Smooth muscle cell (in vitro differentiated cells): ENCODE measurements at regions not wholly inside any gene's neighbourhood (a gene's known extent, or its start where the extent isn't known, plus 50 kb on each side); places are given as distances from the start of the nearest gene placed in this dataset.

Experiments
- DNase-seq: peaks from one replicate; lab custom pipeline; 2025; ENCODE audit not compliant: unreplicated experiment; lab: John Stamatoyannopoulos, UW
- H2AFZ ChIP-seq: fragments of 200-600 bp; sonication (generic); 2 replicates; pipeline ENCODE4 v1.6.0; 2016; ENCODE audit warnings: antibody characterized with exemption, low read depth, mild to moderate bottlenecking
- H3F3A ChIP-seq: fragments of 200-600 bp; sonication (generic); 2 replicates; pipeline ENCODE4 v1.6.0; 2017; ENCODE audit warnings: antibody characterized with exemption, low read depth
- H3K27ac ChIP-seq: fragments of 200-600 bp; sonication (generic); 2 replicates; pipeline ENCODE4 v1.5.1; 2016; ENCODE audit warnings: low read depth, mild to moderate bottlenecking
- H3K27me3 ChIP-seq: fragments of 200-600 bp; sonication (generic); 2 replicates; pipeline ENCODE4 v1.6.1; 2016; ENCODE audit warnings: low read depth, mild to moderate bottlenecking
- H3K36me3 ChIP-seq: fragments of 200-600 bp; sonication (generic); 2 replicates; pipeline ENCODE4 v1.5.1; 2016; ENCODE audit warnings: low read depth
- H3K4me1 ChIP-seq: fragments of 200-600 bp; sonication (generic); 2 replicates; pipeline ENCODE4 v1.5.1; 2016; ENCODE audit warnings: low read depth
- H3K4me2 ChIP-seq: fragments of 200-600 bp; sonication (generic); 2 replicates; pipeline ENCODE4 v1.6.0; 2016; ENCODE audit warnings: mild to moderate bottlenecking
- H3K4me3 ChIP-seq: fragments of 200-600 bp; sonication (generic); 2 replicates; pipeline ENCODE4 v1.5.1; 2016; ENCODE audit warnings: mild to moderate bottlenecking
- H3K79me2 ChIP-seq: fragments of 200-600 bp; sonication (generic); 2 replicates; pipeline ENCODE4 v1.6.0; 2016; ENCODE audit warnings: low read depth, mild to moderate bottlenecking
- H3K9ac ChIP-seq: fragments of 200-600 bp; sonication (generic); 2 replicates; pipeline ENCODE4 v1.6.0; 2016; ENCODE audit warnings: low read depth
- H3K9me3 ChIP-seq: fragments of 200-600 bp; sonication (generic); replicated peaks from 2 replicates; pipeline ENCODE4 v1.5.1; 2016; ENCODE audit warnings: low read depth
- H4K20me1 ChIP-seq: fragments of 200-600 bp; sonication (generic); 2 replicates; pipeline ENCODE4 v1.6.0; 2016; ENCODE audit warnings: low read depth
- CTCF ChIP-seq: fragments of 200-600 bp; sonication (generic); IDR thresholded peaks from 2 replicates; pipeline ENCODE4 v1.5.1; 2017; ENCODE audit warnings: borderline replicate concordance, mild to moderate bottlenecking, antibody characterized with exemption; ENCODE audit not compliant: insufficient read depth, poor library complexity, severe bottlenecking
- WGBS: methylation state at CpG from one replicate; pipeline ENCODE4 v1.1.7; 2016; ENCODE audit warnings: low lambda C conversion rate; 5-methylcytosine and 5-hydroxymethylcytosine counted together

GRCh38 chr18:57211776-57212175 lies 64.9 kb downstream of the BOD1L2 start:
- no peaks in the 10 kb centered on the region for H4K20me1 ChIP-seq
- no peak for DNase-seq
- TF ChIP-seq CTCF: no peak
- no peaks in the 10 kb centered on the region for H3K79me2 ChIP-seq
- H3K9me3 ChIP-seq: no peaks in the 10 kb centered on the region
- H3K4me1 ChIP-seq: peaks cover 15% of the 10 kb centered on the region
- 88% methylated on average over 1 of the region's 1 CpG for WGBS
- no peak overlapping the region for H2AFZ ChIP-seq
- H3K27me3 ChIP-seq: no peaks in the 10 kb centered on the region
- H3K4me2 ChIP-seq: no peak overlapping the region
- H3K36me3 ChIP-seq: no peaks in the 10 kb centered on the region
- no peak overlapping the region for H3K9ac ChIP-seq
- H3K27ac ChIP-seq: no peak overlapping the region
- H3K4me3 ChIP-seq: no peak overlapping the region
- peaks cover 8% of the 10 kb centered on the region for H3F3A ChIP-seq

- H3K4me3 ChIP-seq: no peak overlapping the region
- no peak overlapping the region for H3K9ac ChIP-seq
- peaks cover 8% of the 10 kb centered on the region for H3F3A ChIP-seq
- H3K36me3 ChIP-seq: no peaks in the 10 kb centered on the region
- H2AFZ ChIP-seq: no peak overlapping the region
- H3K4me1 ChIP-seq: peaks cover 15% of the 10 kb centered on the region
- no peak for TF ChIP-seq CTCF
- DNase-seq: no peak
- H3K27me3 ChIP-seq: no peaks in the 10 kb centered on the region
- H3K27ac ChIP-seq: no peak overlapping the region
- H4K20me1 ChIP-seq: no peaks in the 10 kb centered on the region
- no peak overlapping the region for H3K4me2 ChIP-seq
- no peaks in the 10 kb centered on the region for H3K9me3 ChIP-seq
- no peaks in the 10 kb centered on the region for H3K79me2 ChIP-seq
- WGBS: 96% methylated on average over 7 of the region's 7 CpGs
These were observed 65.8 kb downstream of the BOD1L2 start for GRCh38 chr18:57212678-57213077.

GRCh38 chr18:57214976-57215375 lies 68.1 kb downstream of the BOD1L2 start:
- WGBS: 95% methylated on average over 3 of the region's 3 CpGs
- Histone ChIP-seq H3K4me2 (no peak overlapping the region), H3K36me3 (no peaks in the 10 kb centered on the region), H3K27ac (no peak overlapping the region), H3K27me3 (no peaks in the 10 kb centered on the region), H2AFZ (no peak overlapping the region), H3K9me3 (no peaks in the 10 kb centered on the region), H3K9ac (no peak overlapping the region), H3K79me2 (no peaks in the 10 kb centered on the region), H3K4me3 (no peak overlapping the region), H4K20me1 (no peaks in the 10 kb centered on the region), H3F3A (peaks cover 8% of the 10 kb centered on the region), H3K4me1 (peaks cover 13% of the 10 kb centered on the region)
- TF ChIP-seq CTCF: no peak
- DNase-seq: no peak

- no peak overlapping the region for H3K4me2 ChIP-seq
- no peak for TF ChIP-seq CTCF
- no peak overlapping the region for H3K27ac ChIP-seq
- H3K36me3 ChIP-seq: no peaks in the 10 kb centered on the region
- peaks cover 2% of the 10 kb centered on the region for H3F3A ChIP-seq
- no peaks in the 10 kb centered on the region for H4K20me1 ChIP-seq
- 92% methylated on average over 6 of the region's 6 CpGs for WGBS
- no peak overlapping the region for H3K9ac ChIP-seq
- no peak overlapping the region for H3K4me3 ChIP-seq
- DNase-seq: no peak
- H3K9me3 ChIP-seq: no peaks in the 10 kb centered on the region
- no peak overlapping the region for H2AFZ ChIP-seq
- H3K4me1 ChIP-seq: peaks cover 11% of the 10 kb centered on the region
- H3K79me2 ChIP-seq: no peaks in the 10 kb centered on the region
- no peaks in the 10 kb centered on the region for H3K27me3 ChIP-seq
These were observed 71.4 kb downstream of the BOD1L2 start for GRCh38 chr18:57218281-57218680.
